ENCODE measurements at regions not wholly inside any gene's neighbourhood (a gene's known extent, or its start where the extent isn't known, plus 50 kb on each side); places are given as distances from the start of the nearest gene placed in this dataset.

DNA sequence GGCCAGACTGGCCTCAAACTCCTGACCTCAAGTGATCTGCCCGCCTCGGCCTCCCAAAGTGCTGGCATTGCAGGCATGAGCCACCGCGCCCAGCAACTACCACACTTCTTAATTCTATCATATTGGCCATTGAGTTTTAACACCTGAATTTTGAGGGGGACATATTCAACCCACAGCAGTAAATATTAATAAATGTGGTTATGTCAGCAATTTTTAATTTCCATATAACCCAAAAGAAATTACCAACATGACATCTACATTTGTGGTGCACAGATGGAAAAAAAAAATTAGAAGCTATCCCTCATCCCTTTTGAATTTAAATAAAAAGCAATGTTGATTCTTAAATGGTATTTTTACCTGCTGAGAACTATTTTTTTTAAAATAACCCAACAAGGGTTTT lies 88.7 kb downstream of the SLITRK6 start:
- Histone ChIP-seq H2AFZ (ENCODE audit: low read length) (no peak overlapping the region), H3K79me2 (ENCODE audit: insufficient read depth, low read length) (no peaks in the 10 kb centered on the region), H3K36me3 (ENCODE audit: insufficient read depth, low read length) (no peaks in the 10 kb centered on the region), H3K4me3 (ENCODE audit: low read length, poor library complexity, severe bottlenecking) (no peak overlapping the region), H3K9me2 (replicated peaks; ENCODE audit: low read depth, low read length) (no peaks in the 10 kb centered on the region), H4K20me1 (ENCODE audit: insufficient read depth, low read length, poor library complexity, severe bottlenecking) (no peaks in the 10 kb centered on the region), H3K9ac (ENCODE audit: low read depth, low read length, poor library complexity, severe bottlenecking) (no peak overlapping the region), H3K9me3 (ENCODE audit: insufficient read depth, low read depth, low read length) (no peaks in the 10 kb centered on the region), H3F3A (ENCODE audit: low read depth) (no peaks in the 10 kb centered on the region), H3K4me2 (ENCODE audit: low read depth, low read length, poor library complexity, severe bottlenecking) (no peak overlapping the region), H3K4me1 (ENCODE audit: insufficient read depth, low read length, poor library complexity, severe bottlenecking) (no peaks in the 10 kb centered on the region), H3K27me3 (ENCODE audit: insufficient read depth, low read length, poor library complexity, severe bottlenecking) (no peaks in the 10 kb centered on the region)
- TF ChIP-seq, protein P1, sequence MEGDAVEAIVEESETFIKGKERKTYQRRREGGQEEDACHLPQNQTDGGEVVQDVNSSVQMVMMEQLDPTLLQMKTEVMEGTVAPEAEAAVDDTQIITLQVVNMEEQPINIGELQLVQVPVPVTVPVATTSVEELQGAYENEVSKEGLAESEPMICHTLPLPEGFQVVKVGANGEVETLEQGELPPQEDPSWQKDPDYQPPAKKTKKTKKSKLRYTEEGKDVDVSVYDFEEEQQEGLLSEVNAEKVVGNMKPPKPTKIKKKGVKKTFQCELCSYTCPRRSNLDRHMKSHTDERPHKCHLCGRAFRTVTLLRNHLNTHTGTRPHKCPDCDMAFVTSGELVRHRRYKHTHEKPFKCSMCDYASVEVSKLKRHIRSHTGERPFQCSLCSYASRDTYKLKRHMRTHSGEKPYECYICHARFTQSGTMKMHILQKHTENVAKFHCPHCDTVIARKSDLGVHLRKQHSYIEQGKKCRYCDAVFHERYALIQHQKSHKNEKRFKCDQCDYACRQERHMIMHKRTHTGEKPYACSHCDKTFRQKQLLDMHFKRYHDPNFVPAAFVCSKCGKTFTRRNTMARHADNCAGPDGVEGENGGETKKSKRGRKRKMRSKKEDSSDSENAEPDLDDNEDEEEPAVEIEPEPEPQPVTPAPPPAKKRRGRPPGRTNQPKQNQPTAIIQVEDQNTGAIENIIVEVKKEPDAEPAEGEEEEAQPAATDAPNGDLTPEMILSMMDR (conservative IDR thresholded peaks at IDR 0.05; ENCODE audit: low read length) = no peak
- no peak for TF ChIP-seq EZH2phosphoT487 (IDR thresholded peaks at IDR 0.05; ENCODE audit: borderline replicate concordance)

DNA sequence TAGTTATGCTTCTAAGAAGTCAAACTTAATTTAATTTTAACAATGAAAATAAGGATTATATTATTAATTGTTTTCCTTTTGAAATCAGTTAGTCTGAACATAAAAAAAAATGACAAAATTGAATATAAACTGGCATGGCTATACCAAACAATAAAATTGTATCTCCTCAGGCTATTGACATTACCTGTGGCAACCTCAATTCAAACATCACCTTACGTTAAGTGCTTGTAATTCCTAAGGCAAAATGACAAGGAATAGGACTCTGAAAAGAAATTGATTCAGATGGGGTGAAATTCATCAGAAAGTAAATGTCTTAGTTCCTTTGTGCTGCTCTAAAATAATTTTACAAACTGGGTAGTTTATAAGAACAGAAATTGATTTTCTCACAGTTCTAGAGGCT lies 89.5 kb downstream of the SLITRK6 start:
- H3K9me2 ChIP-seq (replicated peaks; ENCODE audit: low read depth, low read length) = no peaks in the 10 kb centered on the region
- no peak overlapping the region for H3K4me2 ChIP-seq (ENCODE audit: low read depth, low read length, poor library complexity, severe bottlenecking)
- H2AFZ ChIP-seq (ENCODE audit: low read length) = no peak overlapping the region
- no peaks in the 10 kb centered on the region for H3K79me2 ChIP-seq (ENCODE audit: insufficient read depth, low read length)
- H4K20me1 ChIP-seq (ENCODE audit: insufficient read depth, low read length, poor library complexity, severe bottlenecking) = no peaks in the 10 kb centered on the region
- no peak overlapping the region for H3K4me3 ChIP-seq (ENCODE audit: low read length, poor library complexity, severe bottlenecking)
- H3K27me3 ChIP-seq (ENCODE audit: insufficient read depth, low read length, poor library complexity, severe bottlenecking) = no peaks in the 10 kb centered on the region
- no peaks in the 10 kb centered on the region for H3F3A ChIP-seq (ENCODE audit: low read depth)
- H3K36me3 ChIP-seq (ENCODE audit: insufficient read depth, low read length) = no peaks in the 10 kb centered on the region
- H3K4me1 ChIP-seq (ENCODE audit: insufficient read depth, low read length, poor library complexity, severe bottlenecking) = no peaks in the 10 kb centered on the region
- no peak overlapping the region for H3K9ac ChIP-seq (ENCODE audit: low read depth, low read length, poor library complexity, severe bottlenecking)
- H3K9me3 ChIP-seq (ENCODE audit: insufficient read depth, low read depth, low read length) = no peaks in the 10 kb centered on the region
- TF ChIP-seq, protein P1 (conservative IDR thresholded peaks at IDR 0.05; ENCODE audit: low read length) = no peak
- no peak for TF ChIP-seq EZH2phosphoT487 (IDR thresholded peaks at IDR 0.05; ENCODE audit: borderline replicate concordance)

DNA sequence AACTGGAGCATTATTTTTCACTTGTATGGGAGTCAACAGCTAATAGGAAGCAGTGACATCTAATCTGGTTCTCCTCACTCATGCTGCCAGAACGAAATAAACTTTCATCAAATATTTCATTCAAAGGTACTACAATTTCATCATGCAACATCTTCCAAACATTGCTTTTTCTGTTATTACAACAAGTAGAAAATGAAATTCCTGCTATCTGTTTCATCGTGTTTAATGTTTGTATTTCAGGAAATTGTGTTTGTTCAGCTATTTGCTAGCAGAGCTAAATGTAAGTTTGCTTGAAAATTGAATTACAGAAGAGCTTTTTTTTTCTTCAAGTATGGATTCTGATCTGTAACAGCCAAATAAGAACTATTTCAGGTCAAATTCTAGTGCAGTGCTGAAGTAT lies 90.1 kb downstream of the SLITRK6 start:
- Histone ChIP-seq H4K20me1 (ENCODE audit: insufficient read depth, low read length, poor library complexity, severe bottlenecking) (no peaks in the 10 kb centered on the region), H3K9ac (ENCODE audit: low read depth, low read length, poor library complexity, severe bottlenecking) (no peak overlapping the region), H3K4me3 (ENCODE audit: low read length, poor library complexity, severe bottlenecking) (no peak overlapping the region), H3K4me1 (ENCODE audit: insufficient read depth, low read length, poor library complexity, severe bottlenecking) (no peaks in the 10 kb centered on the region), H3K27me3 (ENCODE audit: insufficient read depth, low read length, poor library complexity, severe bottlenecking) (no peaks in the 10 kb centered on the region), H3K9me2 (replicated peaks; ENCODE audit: low read depth, low read length) (no peaks in the 10 kb centered on the region), H3K36me3 (ENCODE audit: insufficient read depth, low read length) (no peaks in the 10 kb centered on the region), H2AFZ (ENCODE audit: low read length) (no peak overlapping the region; the same call in 1 of the 2 replicates), H3K79me2 (ENCODE audit: insufficient read depth, low read length) (no peaks in the 10 kb centered on the region), H3K4me2 (ENCODE audit: low read depth, low read length, poor library complexity, severe bottlenecking) (no peak overlapping the region), H3F3A (ENCODE audit: low read depth) (no peaks in the 10 kb centered on the region), H3K9me3 (ENCODE audit: insufficient read depth, low read depth, low read length) (no peaks in the 10 kb centered on the region)
- TF ChIP-seq, protein P1 (conservative IDR thresholded peaks at IDR 0.05; ENCODE audit: low read length) = no peak
- TF ChIP-seq EZH2phosphoT487 (IDR thresholded peaks at IDR 0.05; ENCODE audit: borderline replicate concordance) = no peak
